ENCODE measurements at regions not wholly inside any gene's neighbourhood (a gene's known extent, or its start where the extent isn't known, plus 50 kb on each side); places are given as distances from the start of the nearest gene placed in this dataset.
"Not testable (repeated sequence)": the region's sequence is repeated elsewhere in the genome, so short reads cannot be mapped to it uniquely, and the experiment has no call there.

DNA sequence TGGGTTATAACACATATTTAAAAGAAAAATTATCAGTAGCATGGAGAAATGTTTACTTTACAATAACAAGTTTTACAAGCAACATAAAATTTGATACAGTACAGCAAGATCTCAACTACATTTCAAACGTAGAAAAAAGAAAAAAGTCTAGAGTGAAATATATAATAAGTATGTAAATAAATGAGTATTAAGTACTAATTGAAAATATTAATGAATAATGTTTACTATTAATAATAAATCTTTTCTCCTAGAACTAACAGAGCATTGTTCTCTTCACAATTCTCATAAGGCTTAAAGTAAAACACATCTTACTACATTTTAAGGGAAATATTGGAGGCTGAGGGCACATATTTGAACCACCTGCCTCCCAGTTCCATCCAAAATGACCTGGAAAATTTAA, 72.1 kb downstream of the TMEM212 start:
- peaks cover 5 to 22% (median 10%) of the 10 kb centered on the region in 8 donors for H3K9me3 Mint-ChIP-seq
- H3K27ac Mint-ChIP-seq = no peak overlapping the region
- no peaks in the 10 kb centered on the region for H3K36me3 ChIP-seq (ENCODE audit: insufficient read depth, low read length)

DNA sequence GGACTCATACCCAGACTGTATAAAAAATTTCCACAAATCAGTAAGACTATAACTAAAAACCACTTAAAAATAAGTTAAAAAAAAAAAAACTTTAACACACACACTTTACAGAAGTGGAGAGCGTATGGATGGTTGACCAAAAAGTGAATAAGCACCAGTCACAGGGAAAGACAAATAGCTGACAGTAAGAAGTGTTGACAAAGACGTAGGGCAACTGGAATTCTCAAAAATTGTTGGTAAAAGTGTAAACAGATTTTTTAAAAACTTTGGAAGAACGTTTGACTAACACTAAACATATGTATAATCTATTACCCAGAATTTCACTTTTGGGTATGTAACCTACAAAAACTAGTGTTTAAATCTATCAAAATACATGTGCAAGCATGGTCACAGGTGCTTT, 73.7 kb downstream of the TMEM212 start:
- Mint-ChIP-seq H3K36me3 (peaks cover 0 to 3% of the 10 kb centered on the region in 2 donors), H3K27me3 (peaks cover 9 to 11% of the 10 kb centered on the region in 2 donors), H3K4me1 (no peaks in the 10 kb centered on the region), H3K4me3 (no peak overlapping the region), H3K9me3 (peaks cover 4 to 29% (median 18%) of the 10 kb centered on the region in 8 donors), H3K27ac (no peak overlapping the region)
- no peak overlapping the region for H3K27ac ChIP-seq (ENCODE audit: low read depth, low read length)
- H3K27me3 ChIP-seq (ENCODE audit: insufficient read depth, low read length) = no peaks in the 10 kb centered on the region
- no peaks in the 10 kb centered on the region for H3K36me3 ChIP-seq (ENCODE audit: insufficient read depth, low read length)
- H3K4me3 ChIP-seq (ENCODE audit: low read length in 2 of 2) = no peak overlapping the region
- POLR2A ChIA-PET (ENCODE audit: partially characterized antibody) = no interaction called here
- no peaks in the 10 kb centered on the region for H3K4me1 ChIP-seq (ENCODE audit: insufficient read depth, low read length)
- no peak for DNase-seq
- CTCF ChIA-PET (ENCODE audit: partially characterized antibody) = no interaction called here
- intact Hi-C loops (cut with micrococcal nuclease) = no loop called here
- no peaks in the 10 kb centered on the region for H3K9me3 ChIP-seq (ENCODE audit: control insufficient read depth in 1 of 2, low read length in 2 of 2)

More for the DNA sequence above, 72.1 kb downstream of the TMEM212 start:
- Histone ChIP-seq H3K9me3 (ENCODE audit: control insufficient read depth in 1 of 2, low read length in 2 of 2) (no peaks in the 10 kb centered on the region), H3K27ac (ENCODE audit: low read depth, low read length) (no peak overlapping the region), H3K4me1 (ENCODE audit: insufficient read depth, low read length) (no peaks in the 10 kb centered on the region), H3K4me3 (ENCODE audit: low read length in 2 of 2) (no peak overlapping the region), H3K27me3 (ENCODE audit: insufficient read depth, low read length) (no peaks in the 10 kb centered on the region)
- H3K27me3 Mint-ChIP-seq = peaks cover 6 to 8% of the 10 kb centered on the region in 2 donors
- H3K4me1 Mint-ChIP-seq = no peaks in the 10 kb centered on the region
- ChIA-PET CTCF (ENCODE audit: partially characterized antibody) (no interaction called here), POLR2A (ENCODE audit: partially characterized antibody) (no interaction called here)
- intact Hi-C loops (cut with micrococcal nuclease) = no loop called here
- no peak for DNase-seq
- no peak overlapping the region for H3K4me3 Mint-ChIP-seq
- H3K36me3 Mint-ChIP-seq = no peaks in the 10 kb centered on the region

DNA sequence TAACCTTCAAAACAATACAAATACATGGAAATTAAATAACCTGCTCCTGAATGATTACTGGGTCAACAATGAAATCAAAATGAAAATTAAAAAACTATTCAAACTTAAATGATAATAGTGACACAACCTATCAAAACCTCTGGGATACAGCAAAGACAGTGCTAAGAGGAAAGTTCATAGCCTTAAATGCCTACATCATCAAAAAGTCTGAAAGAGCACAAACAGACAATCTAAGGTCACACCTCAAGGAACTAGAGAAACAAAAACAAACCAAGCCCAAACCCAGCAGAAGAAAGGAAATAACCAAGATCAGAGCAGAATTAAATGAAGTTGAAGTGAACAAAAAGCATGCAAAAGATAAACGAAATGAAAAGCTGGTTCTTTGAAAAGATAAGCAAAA, 79.5 kb downstream of the TMEM212 start:
- H3K27me3 ChIP-seq (ENCODE audit: insufficient read depth, low read length); H3K4me3 ChIP-seq (ENCODE audit: low read length in 2 of 2); H3K36me3 ChIP-seq (ENCODE audit: insufficient read depth, low read length); CTCF ChIA-PET (ENCODE audit: partially characterized antibody); H3K27ac ChIP-seq (ENCODE audit: low read depth, low read length); POLR2A ChIA-PET (ENCODE audit: partially characterized antibody); H3K4me1 Mint-ChIP-seq; H3K4me1 ChIP-seq (ENCODE audit: insufficient read depth, low read length); DNase-seq; intact Hi-C loops (cut with micrococcal nuclease); H3K9me3 ChIP-seq (ENCODE audit: control insufficient read depth in 1 of 2, low read length in 2 of 2); H3K4me3 Mint-ChIP-seq; H3K36me3 Mint-ChIP-seq: not testable (repeated sequence)
- Mint-ChIP-seq H3K27ac (peak overlapping the region in 1 of 7 donors; percentile 4), H3K9me3 (peaks cover 6 to 55% (median 34%) of the 10 kb centered on the region in 8 donors), H3K27me3 (peaks cover 15 to 16% of the 10 kb centered on the region in 2 donors)

DNA sequence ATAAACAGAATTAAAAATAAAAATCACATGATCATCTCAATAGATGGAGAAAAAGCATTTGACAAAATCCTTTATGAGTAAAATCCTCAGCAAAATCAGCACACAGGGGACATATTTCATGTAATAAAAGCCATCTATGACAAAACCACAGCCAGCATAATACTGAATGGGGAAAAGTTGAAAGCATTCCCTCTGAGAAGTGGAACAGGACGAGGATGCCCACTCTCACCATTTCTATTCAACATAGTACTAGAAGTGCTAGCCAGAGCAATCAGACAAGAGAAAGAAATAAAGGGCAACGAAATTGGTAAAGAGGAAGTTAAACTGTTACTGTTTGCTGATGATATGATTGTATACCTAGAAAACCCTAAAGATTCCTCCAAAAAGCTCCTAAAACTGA, 80.5 kb downstream of the TMEM212 start:
- H3K4me3 ChIP-seq (ENCODE audit: low read length in 2 of 2); intact Hi-C loops (cut with micrococcal nuclease); H3K36me3 ChIP-seq (ENCODE audit: insufficient read depth, low read length); CTCF ChIA-PET (ENCODE audit: partially characterized antibody); H3K4me1 Mint-ChIP-seq; H3K27ac Mint-ChIP-seq; H3K4me3 Mint-ChIP-seq; DNase-seq; H3K36me3 Mint-ChIP-seq; H3K27ac ChIP-seq (ENCODE audit: low read depth, low read length); POLR2A ChIA-PET (ENCODE audit: partially characterized antibody); H3K4me1 ChIP-seq (ENCODE audit: insufficient read depth, low read length); H3K9me3 ChIP-seq (ENCODE audit: control insufficient read depth in 1 of 2, low read length in 2 of 2); H3K27me3 ChIP-seq (ENCODE audit: insufficient read depth, low read length): not testable (repeated sequence)
- Mint-ChIP-seq H3K9me3 (peaks cover 6 to 55% (median 34%) of the 10 kb centered on the region in 8 donors), H3K27me3 (peaks cover 10 to 19% of the 10 kb centered on the region in 2 donors)

DNA sequence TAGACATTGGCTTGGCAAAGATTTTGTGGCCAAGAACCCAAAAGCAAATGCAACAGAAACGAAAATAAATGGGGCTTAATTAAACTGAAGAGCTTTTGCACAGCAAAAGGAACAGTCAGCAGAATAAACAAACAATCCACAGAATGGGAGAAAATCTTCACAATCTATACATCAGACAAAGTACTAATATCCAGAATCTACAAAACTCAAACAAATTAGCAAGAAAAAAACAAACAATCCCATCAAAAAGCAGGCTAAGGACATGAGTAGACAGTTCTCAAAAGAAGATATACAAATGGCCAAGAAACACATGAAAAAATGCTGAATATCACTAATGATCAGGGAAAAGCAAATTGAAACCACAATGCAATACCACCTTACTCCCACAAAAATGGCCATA, 81.7 kb downstream of the TMEM212 start:
- H3K27ac Mint-ChIP-seq; H3K27me3 ChIP-seq (ENCODE audit: insufficient read depth, low read length); intact Hi-C loops (cut with micrococcal nuclease); H3K4me1 Mint-ChIP-seq; H3K36me3 ChIP-seq (ENCODE audit: insufficient read depth, low read length); H3K27ac ChIP-seq (ENCODE audit: low read depth, low read length); H3K4me1 ChIP-seq (ENCODE audit: insufficient read depth, low read length); H3K4me3 Mint-ChIP-seq; POLR2A ChIA-PET (ENCODE audit: partially characterized antibody); H3K9me3 ChIP-seq (ENCODE audit: control insufficient read depth in 1 of 2, low read length in 2 of 2); H3K4me3 ChIP-seq (ENCODE audit: low read length in 2 of 2); CTCF ChIA-PET (ENCODE audit: partially characterized antibody); H3K36me3 Mint-ChIP-seq; DNase-seq: not testable (repeated sequence)
- H3K27me3 Mint-ChIP-seq = peaks cover 9 to 16% of the 10 kb centered on the region in 2 donors
- H3K9me3 Mint-ChIP-seq = peaks cover 6 to 49% (median 30%) of the 10 kb centered on the region in 8 donors

DNA sequence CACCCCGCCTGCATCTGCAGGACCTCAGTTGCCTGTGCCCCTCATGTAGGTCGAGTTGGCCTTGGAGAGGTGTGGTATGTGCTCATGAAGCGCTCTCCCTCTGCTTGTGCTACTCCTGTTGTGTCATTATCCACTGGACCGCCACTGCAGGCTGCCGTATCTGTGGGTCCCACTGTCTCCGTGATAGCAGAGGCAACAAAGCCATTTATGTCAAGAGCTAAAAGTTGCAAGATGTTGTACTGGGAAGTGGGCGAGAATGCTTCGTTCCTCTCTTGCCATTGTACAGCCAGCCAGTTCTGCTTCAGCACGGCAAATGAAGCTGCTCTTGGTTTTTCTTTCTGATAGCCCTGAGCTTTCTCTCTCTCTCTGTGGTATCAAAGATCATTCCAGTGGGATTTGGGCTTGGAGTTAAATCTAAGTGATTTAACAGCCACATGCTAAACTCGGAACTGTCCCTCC, 89.0 kb downstream of the TMEM212 start:
- Histone ChIP-seq H3K4me1 (ENCODE audit: insufficient read depth, low read length) (no peaks in the 10 kb centered on the region), H3K36me3 (ENCODE audit: insufficient read depth, low read length) (no peaks in the 10 kb centered on the region), H3K27me3 (ENCODE audit: insufficient read depth, low read length) (no peaks in the 10 kb centered on the region), H3K27ac (ENCODE audit: low read depth, low read length) (no peak overlapping the region), H3K9me3 (ENCODE audit: control insufficient read depth in 1 of 2, low read length in 2 of 2) (no peaks in the 10 kb centered on the region), H3K4me3 (ENCODE audit: low read length in 2 of 2) (no peak overlapping the region)
- Mint-ChIP-seq H3K4me1 (peaks cover 0 to 3% (median 0%) of the 10 kb centered on the region in 4 donors), H3K36me3 (no peaks in the 10 kb centered on the region), H3K9me3 (peaks cover 0 to 1% (median 0%) of the 10 kb centered on the region in 8 donors), H3K27me3 (peaks cover 0 to 10% of the 10 kb centered on the region in 2 donors), H3K27ac (no peak overlapping the region), H3K4me3 (no peak overlapping the region)
- intact Hi-C loops (cut with micrococcal nuclease) = no loop called here
- ChIA-PET CTCF (ENCODE audit: partially characterized antibody) (no interaction called here), POLR2A (ENCODE audit: partially characterized antibody) (no interaction called here)
- no peak for DNase-seq

DNA sequence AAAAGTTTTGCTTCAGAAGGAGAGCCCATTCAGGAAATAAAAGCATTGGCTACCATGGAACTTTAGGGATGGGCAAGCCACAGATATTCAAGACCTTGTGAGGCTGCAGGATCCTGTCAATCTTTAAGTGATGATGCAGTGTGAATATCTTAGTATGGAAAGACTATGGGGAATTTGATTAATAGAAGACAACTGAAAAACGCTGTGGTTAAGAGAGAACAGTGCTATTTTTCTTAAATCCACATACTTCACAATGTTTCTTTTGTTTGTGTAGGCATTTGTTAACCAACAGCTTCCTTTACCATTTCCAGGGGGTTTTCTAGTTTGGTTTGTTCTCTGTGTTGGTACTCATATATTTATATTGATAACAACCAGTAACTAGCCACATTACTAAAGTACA, 90.3 kb downstream of the TMEM212 start:
- Histone ChIP-seq H3K27me3 (ENCODE audit: insufficient read depth, low read length) (no peaks in the 10 kb centered on the region), H3K36me3 (ENCODE audit: insufficient read depth, low read length) (no peaks in the 10 kb centered on the region), H3K4me1 (ENCODE audit: insufficient read depth, low read length) (no peaks in the 10 kb centered on the region), H3K27ac (ENCODE audit: low read depth, low read length) (no peak overlapping the region), H3K9me3 (ENCODE audit: control insufficient read depth in 1 of 2, low read length in 2 of 2) (no peaks in the 10 kb centered on the region), H3K4me3 (ENCODE audit: low read length in 2 of 2) (no peak overlapping the region)
- ChIA-PET CTCF (ENCODE audit: partially characterized antibody) (no interaction called here), POLR2A (ENCODE audit: partially characterized antibody) (no interaction called here)
- H3K9me3 Mint-ChIP-seq = peaks cover 0 to 1% (median 0%) of the 10 kb centered on the region in 8 donors
- intact Hi-C loops (cut with micrococcal nuclease) = no loop called here
- no peak for DNase-seq
- H3K27ac Mint-ChIP-seq = no peak overlapping the region
- H3K27me3 Mint-ChIP-seq = peaks cover 0 to 5% of the 10 kb centered on the region in 2 donors
- H3K4me1 Mint-ChIP-seq = peaks cover 0 to 3% (median 0%) of the 10 kb centered on the region in 4 donors
- no peak overlapping the region for H3K4me3 Mint-ChIP-seq
- H3K36me3 Mint-ChIP-seq = no peaks in the 10 kb centered on the region
